H9 (cell line): ENCODE measurements at regions not wholly inside any gene's neighbourhood (a gene's known extent, or its start where the extent isn't known, plus 50 kb on each side); places are given as distances from the start of the nearest gene placed in this dataset.

ENCODE experiments used
- DNase-seq: peaks from one replicate; pipeline ENCODE4 v3.0.0-alpha.2; 2017
- H2AFZ ChIP-seq: one replicate; pipeline ENCODE4 v1.6.1; 2013; ENCODE audit warnings: mild to moderate bottlenecking, low read length, control low read depth, moderate library complexity
- H2AK5ac ChIP-seq: 2 replicates; pipeline ENCODE4 v1.6.1; 2013; ENCODE audit warnings: low read length, control low read depth, mixed read lengths; ENCODE audit not compliant: insufficient read length
- H2BK120ac ChIP-seq: one replicate; pipeline ENCODE4 v1.6.1; 2013; ENCODE audit warnings: low read depth, mild to moderate bottlenecking, low read length, control low read depth, inconsistent platforms; ENCODE audit not compliant: poor library complexity, severe bottlenecking
- H2BK12ac ChIP-seq: 2 replicates; pipeline ENCODE4 v1.6.1; 2013; ENCODE audit warnings: low read length, control low read depth, mixed read lengths, low read depth; ENCODE audit not compliant: insufficient read length
- H2BK15ac ChIP-seq: 2 replicates; pipeline ENCODE4 v1.6.1; 2013; ENCODE audit warnings: low read depth, low read length, control low read depth
- H2BK20ac ChIP-seq: one replicate; pipeline ENCODE4 v1.6.1; 2013; ENCODE audit warnings: low read depth, mild to moderate bottlenecking, low read length, control low read depth, inconsistent platforms; ENCODE audit not compliant: poor library complexity, severe bottlenecking
- H2BK5ac ChIP-seq: 2 replicates; pipeline ENCODE4 v1.6.1; 2013; ENCODE audit warnings: low read length, control low read depth, mixed read lengths; ENCODE audit not compliant: insufficient read length
- H3K14ac ChIP-seq: 2 replicates; pipeline ENCODE4 v1.6.1; 2013; ENCODE audit warnings: low read length, control low read depth; ENCODE audit not compliant: insufficient read depth
- H3K18ac ChIP-seq: 2 replicates; pipeline ENCODE4 v1.6.1; 2013; ENCODE audit warnings: low read depth, mild to moderate bottlenecking, mixed read lengths, low read length, control low read depth; ENCODE audit not compliant: insufficient read length
- H3K23ac ChIP-seq: 2 replicates; pipeline ENCODE4 v1.6.1; 2013; ENCODE audit warnings: low read length, control low read depth, mixed read lengths, low read depth; ENCODE audit not compliant: insufficient read length
- H3K23me2 ChIP-seq: 2 replicates; pipeline ENCODE4 v1.6.1; 2013; ENCODE audit warnings: low read depth, mild to moderate bottlenecking, mixed read lengths, low read length, control low read depth; ENCODE audit not compliant: insufficient read length, poor library complexity, severe bottlenecking
- H3K27ac ChIP-seq: 2 replicates; pipeline ENCODE4 v1.5.1; 2013; ENCODE audit warnings: low read length, control low read depth, mixed read lengths, low read depth; ENCODE audit not compliant: insufficient read length
- H3K27me3 ChIP-seq: 2 replicates; pipeline ENCODE4 v1.6.1; 2013; ENCODE audit warnings: low read length, control low read depth, inconsistent platforms; ENCODE audit not compliant: insufficient read depth
- H3K4ac ChIP-seq: 2 replicates; pipeline ENCODE4 v1.6.1; 2013; ENCODE audit warnings: low read depth, mild to moderate bottlenecking, control low read depth, inconsistent platforms, low read length, moderate library complexity
- H3K4me1 ChIP-seq: 2 replicates; pipeline ENCODE4 v1.6.1; 2013; ENCODE audit warnings: low read length, control low read depth, inconsistent platforms; ENCODE audit not compliant: insufficient read depth
- H3K4me2 ChIP-seq: 2 replicates; pipeline ENCODE4 v1.6.1; 2013; ENCODE audit warnings: low read length, control low read depth, mixed read lengths; ENCODE audit not compliant: insufficient read length, insufficient read depth
- H3K56ac ChIP-seq: 2 replicates; pipeline ENCODE4 v1.6.1; 2013; ENCODE audit warnings: low read depth, mild to moderate bottlenecking, mixed read lengths, low read length, control low read depth; ENCODE audit not compliant: insufficient read length
- H3K79me1 ChIP-seq: 2 replicates; pipeline ENCODE4 v1.6.1; 2013; ENCODE audit warnings: low read depth, mild to moderate bottlenecking, moderate library complexity, low read length, control low read depth, inconsistent platforms; ENCODE audit not compliant: insufficient read depth, poor library complexity, severe bottlenecking
- H3K79me2 ChIP-seq: 2 replicates; pipeline ENCODE4 v1.6.1; 2013; ENCODE audit warnings: low read length, control low read depth, inconsistent platforms; ENCODE audit not compliant: insufficient read depth
- H3K9ac ChIP-seq: 2 replicates; pipeline ENCODE4 v1.6.1; 2013; ENCODE audit warnings: low read length, control low read depth, mixed read lengths; ENCODE audit not compliant: insufficient read length; ENCODE audit errors: extremely low read depth
- H3K9me3 ChIP-seq: one replicate; pipeline ENCODE4 v1.6.1; 2013; ENCODE audit warnings: low read depth, low read length, inconsistent platforms; ENCODE audit not compliant: control insufficient read depth
- H3T11ph ChIP-seq: one replicate; pipeline ENCODE4 v1.6.1; 2013; ENCODE audit warnings: mild to moderate bottlenecking, low read length, control low read depth, inconsistent platforms
- H4K20me1 ChIP-seq: one replicate; pipeline ENCODE4 v1.6.1; 2013; ENCODE audit not compliant: control insufficient read depth, insufficient read length, insufficient read depth
- H4K5ac ChIP-seq: 2 replicates; pipeline ENCODE4 v1.6.1; 2013; ENCODE audit warnings: low read depth, mild to moderate bottlenecking, mixed read lengths, low read length, control low read depth; ENCODE audit not compliant: insufficient read length
- H4K8ac ChIP-seq: replicated peaks from 2 replicates; pipeline ENCODE4 v1.6.1; 2013; ENCODE audit warnings: low read length, control low read depth, mixed read lengths, low read depth; ENCODE audit not compliant: insufficient read length
- H4K91ac ChIP-seq: 2 replicates; pipeline ENCODE4 v1.6.1; 2013; ENCODE audit warnings: low read depth, mild to moderate bottlenecking, moderate library complexity, mixed read lengths, low read length, control low read depth; ENCODE audit not compliant: insufficient read length
- H3K27ac Mint-ChIP-seq, 3 experiments: 2 replicates in 2 of 3; 3 replicates in 1 of 3; pipeline ENCODE4 v1.8.0; 2020 to 2021; ENCODE audit warnings: mixed read lengths in 3 of 3, mild to moderate bottlenecking in 1 of 3, moderate library complexity in 1 of 3
- H3K27me3 Mint-ChIP-seq: 2 replicates; pipeline ENCODE4 v1.8.0; 2021; ENCODE audit warnings: low read depth, mild to moderate bottlenecking, moderate library complexity, mixed read lengths
- H3K36me3 Mint-ChIP-seq, 3 experiments: 2 replicates in 2 of 3; 3 replicates in 1 of 3; pipeline ENCODE4 v1.8.0; 2020 to 2021; ENCODE audit warnings: low read depth in 3 of 3, mixed read lengths in 3 of 3; ENCODE audit not compliant: insufficient read depth in 1 of 3
- H3K4me1 Mint-ChIP-seq, 2 experiments: 2 replicates each; pipeline ENCODE4 v1.8.0; 2020; ENCODE audit warnings: mixed read lengths in 2 of 2
- H3K4me3 Mint-ChIP-seq, 2 experiments: 2 replicates in 1 of 2; 3 replicates in 1 of 2; pipeline ENCODE4 v1.8.0; 2020 to 2021; ENCODE audit warnings: mild to moderate bottlenecking in 2 of 2, mixed read lengths in 2 of 2, moderate library complexity in 1 of 2
- H3K9me3 Mint-ChIP-seq, 2 experiments: 2 replicates in 1 of 2; 3 replicates in 1 of 2; pipeline ENCODE4 v1.8.0; 2020; ENCODE audit warnings: mild to moderate bottlenecking in 2 of 2, mixed read lengths in 2 of 2, moderate library complexity in 1 of 2
- WGBS: extraction: QIAGEN DNeasy Blood & Tissue Kit; methylation state at CpG from one replicate; pipeline ENCODE4 v1.1.7; 2013; ENCODE audit warnings: missing lambda C conversion rate, low lambda C conversion rate, mixed read lengths; ENCODE audit not compliant: insufficient read length; ENCODE audit errors: extremely low coverage; 5-methylcytosine and 5-hydroxymethylcytosine counted together
- TF ChIP-seq, protein P1 (sequence below): fragments of 200-600 bp; sonication (generic); conservative IDR thresholded peaks from 3 replicates; pipeline ENCODE4 v1.8.0; 2021; ENCODE audit warnings: antibody characterized with exemption, mild to moderate bottlenecking

DNA sequence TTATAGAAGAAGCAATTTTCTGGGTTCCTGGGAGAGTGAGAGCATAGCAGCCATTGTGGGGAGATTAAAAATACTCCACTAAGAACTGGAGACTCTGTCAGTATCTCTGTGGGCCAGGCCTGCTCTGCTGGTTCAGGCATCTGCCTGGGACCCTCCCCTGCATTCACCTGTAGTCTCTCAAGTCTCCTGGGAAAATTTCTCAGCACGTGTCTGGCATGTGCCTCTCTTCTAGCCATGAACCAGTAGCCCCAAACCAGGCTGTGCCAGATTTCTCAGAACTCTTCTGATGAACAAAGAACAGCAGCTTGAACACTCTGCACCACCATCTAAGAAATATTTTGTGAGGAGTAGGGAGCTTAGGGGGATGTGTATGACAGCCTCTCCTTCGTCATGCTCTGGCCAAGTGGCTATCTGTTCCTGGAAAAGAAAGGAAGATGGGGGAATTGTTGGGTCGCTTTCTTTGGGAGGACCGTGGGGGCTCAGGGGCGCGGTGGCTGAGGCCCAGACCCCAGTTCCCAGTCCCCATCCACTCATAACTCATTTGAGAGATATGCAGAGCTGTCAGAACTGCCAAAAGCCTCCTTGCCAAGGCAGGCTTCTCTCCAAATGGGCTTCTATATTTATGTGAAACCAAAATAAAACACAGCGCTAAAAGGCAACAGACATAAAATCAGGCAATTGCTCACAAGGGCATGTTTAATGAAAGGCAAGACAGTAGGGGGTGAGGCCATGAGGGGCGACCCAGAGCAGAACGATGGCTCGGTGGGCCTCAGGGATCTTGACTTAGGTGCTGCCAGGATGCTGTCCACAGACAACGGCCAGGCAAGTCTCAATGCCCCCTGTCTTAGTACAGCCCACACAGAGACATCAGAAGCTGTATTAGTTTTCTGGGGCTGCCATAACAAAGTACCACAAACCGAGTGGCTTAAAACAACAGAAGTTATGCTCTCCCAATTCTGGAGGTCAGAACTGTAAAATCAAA lies 114.7 kb upstream of the TNP1 start:
- Mint-ChIP-seq H3K36me3 (no peaks in the 10 kb centered on the region; a peak in 1 of 7 replicates), H3K9me3 (peaks cover 4 to 10% of the 10 kb centered on the region in 2 experiments; a peak in 2 of 5 replicates), H3K27me3 (peaks cover 2% of the 10 kb centered on the region), H3K4me1 (no peaks in the 10 kb centered on the region), H3K4me3 (no peak overlapping the region), H3K27ac (0 out of 7 replicates have a peak overlapping the region, but pooled peaks of 1 of the 3 experiments have one; percentile 12)
- H2AFZ ChIP-seq = no peak overlapping the region
- H3K56ac ChIP-seq = no peak overlapping the region
- H3K9me3 ChIP-seq = no peaks in the 10 kb centered on the region
- H3K23ac ChIP-seq = no peak overlapping the region
- H3K27me3 ChIP-seq = no peaks in the 10 kb centered on the region
- no peak overlapping the region for H3K14ac ChIP-seq
- no peak overlapping the region for H4K8ac ChIP-seq
- H3K79me2 ChIP-seq = no peaks in the 10 kb centered on the region
- no peak overlapping the region for H3T11ph ChIP-seq
- H4K20me1 ChIP-seq = no peaks in the 10 kb centered on the region
- H3K9ac ChIP-seq = no peak overlapping the region
- H2BK15ac ChIP-seq = no peak overlapping the region
- H2AK5ac ChIP-seq = no peak overlapping the region
- H3K18ac ChIP-seq = no peak overlapping the region
- no peak overlapping the region for H2BK120ac ChIP-seq
- H4K5ac ChIP-seq = no peak overlapping the region
- TF ChIP-seq, protein P1, sequence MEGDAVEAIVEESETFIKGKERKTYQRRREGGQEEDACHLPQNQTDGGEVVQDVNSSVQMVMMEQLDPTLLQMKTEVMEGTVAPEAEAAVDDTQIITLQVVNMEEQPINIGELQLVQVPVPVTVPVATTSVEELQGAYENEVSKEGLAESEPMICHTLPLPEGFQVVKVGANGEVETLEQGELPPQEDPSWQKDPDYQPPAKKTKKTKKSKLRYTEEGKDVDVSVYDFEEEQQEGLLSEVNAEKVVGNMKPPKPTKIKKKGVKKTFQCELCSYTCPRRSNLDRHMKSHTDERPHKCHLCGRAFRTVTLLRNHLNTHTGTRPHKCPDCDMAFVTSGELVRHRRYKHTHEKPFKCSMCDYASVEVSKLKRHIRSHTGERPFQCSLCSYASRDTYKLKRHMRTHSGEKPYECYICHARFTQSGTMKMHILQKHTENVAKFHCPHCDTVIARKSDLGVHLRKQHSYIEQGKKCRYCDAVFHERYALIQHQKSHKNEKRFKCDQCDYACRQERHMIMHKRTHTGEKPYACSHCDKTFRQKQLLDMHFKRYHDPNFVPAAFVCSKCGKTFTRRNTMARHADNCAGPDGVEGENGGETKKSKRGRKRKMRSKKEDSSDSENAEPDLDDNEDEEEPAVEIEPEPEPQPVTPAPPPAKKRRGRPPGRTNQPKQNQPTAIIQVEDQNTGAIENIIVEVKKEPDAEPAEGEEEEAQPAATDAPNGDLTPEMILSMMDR = no peak
- no peak overlapping the region for H2BK12ac ChIP-seq
- H3K4me1 ChIP-seq = no peaks in the 10 kb centered on the region
- no peaks in the 10 kb centered on the region for H3K23me2 ChIP-seq
- H4K91ac ChIP-seq = no peak overlapping the region
- no peaks in the 10 kb centered on the region for H3K79me1 ChIP-seq
- H2BK5ac ChIP-seq = no peak overlapping the region
- H3K4ac ChIP-seq = no peak overlapping the region
- H3K4me2 ChIP-seq = no peak overlapping the region
- H2BK20ac ChIP-seq = no peak overlapping the region
- WGBS = no CpG with 5 or more reads among the region's 12 CpGs
- no peak for DNase-seq
- no peak overlapping the region for H3K27ac ChIP-seq
